Hepatocyte (in vitro differentiated cells): ENCODE measurements at regions not wholly inside any gene's neighbourhood (a gene's known extent, or its start where the extent isn't known, plus 50 kb on each side); places are given as distances from the start of the nearest gene placed in this dataset.

Source experiments
- DNase-seq: peaks from one replicate; pipeline ENCODE4 v3.0.0-alpha.2; 2016; ENCODE audit warnings: low spot score
- H2AFZ ChIP-seq: fragments of 200-600 bp; sonication (generic); 2 replicates; pipeline ENCODE4 v1.6.0; 2016; ENCODE audit warnings: antibody characterized with exemption, mild to moderate bottlenecking
- H3K27ac ChIP-seq: fragments of 200-600 bp; sonication (generic); 2 replicates; pipeline ENCODE4 v1.5.1; 2016; ENCODE audit warnings: mild to moderate bottlenecking
- H3K27me3 ChIP-seq: fragments of 200-600 bp; sonication (generic); 2 replicates; pipeline ENCODE4 v1.6.1; 2016
- H3K36me3 ChIP-seq: fragments of 200-600 bp; sonication (generic); replicated peaks from 2 replicates; pipeline ENCODE4 v1.5.1; 2016; ENCODE audit warnings: low read depth; ENCODE audit not compliant: insufficient read depth
- H3K4me1 ChIP-seq: fragments of 200-600 bp; sonication (generic); 2 replicates; pipeline ENCODE4 v1.5.1; 2016; ENCODE audit warnings: mild to moderate bottlenecking, moderate library complexity; ENCODE audit not compliant: insufficient read depth
- H3K4me2 ChIP-seq: fragments of 200-600 bp; sonication (generic); 2 replicates; pipeline ENCODE4 v1.6.0; 2016
- H3K4me3 ChIP-seq: fragments of 200-600 bp; sonication (generic); 2 replicates; pipeline ENCODE4 v1.5.1; 2016; ENCODE audit warnings: mild to moderate bottlenecking
- H3K79me2 ChIP-seq: fragments of 200-600 bp; sonication (generic); 2 replicates; pipeline ENCODE4 v1.6.0; 2017; ENCODE audit warnings: mild to moderate bottlenecking
- H3K9me2 ChIP-seq: fragments of 200-600 bp; sonication (generic); replicated peaks from 2 replicates; pipeline ENCODE4 v1.6.0; 2017; ENCODE audit warnings: mild to moderate bottlenecking; ENCODE audit not compliant: insufficient read depth
- H3K9me3 ChIP-seq: fragments of 200-600 bp; sonication (generic); 2 replicates; pipeline ENCODE4 v1.5.1; 2016; ENCODE audit warnings: low read depth, mild to moderate bottlenecking
- H4K20me1 ChIP-seq: fragments of 200-600 bp; sonication (generic); 2 replicates; pipeline ENCODE4 v1.6.0; 2016; ENCODE audit warnings: mild to moderate bottlenecking; ENCODE audit not compliant: insufficient read depth, poor library complexity, severe bottlenecking
- EZH2 ChIP-seq: fragments of 200-600 bp; sonication (generic); IDR thresholded peaks from 2 replicates; pipeline ENCODE4 v1.6.1; 2016; ENCODE audit warnings: antibody characterized with exemption, mild to moderate bottlenecking, borderline replicate concordance
- EZH2phosphoT487 ChIP-seq: fragments of 200-600 bp; sonication (generic); IDR thresholded peaks from one replicate; pipeline ENCODE4 v1.6.1; 2018; ENCODE audit warnings: antibody characterized with exemption, mild to moderate bottlenecking, low read depth, moderate library complexity; ENCODE audit not compliant: unreplicated experiment, severe bottlenecking
- WGBS: methylation state at CpG from one replicate; pipeline ENCODE4 v1.1.6; 2016; ENCODE audit warnings: low lambda C conversion rate; ENCODE audit errors: missing lambda C conversion rate; 5-methylcytosine and 5-hydroxymethylcytosine counted together
- TF ChIP-seq, protein P1 (sequence below): fragments of 200-600 bp; sonication (generic); IDR thresholded peaks from 2 replicates; pipeline ENCODE4 v1.5.1; 2016; ENCODE audit warnings: antibody characterized with exemption, mild to moderate bottlenecking; ENCODE audit not compliant: poor library complexity

DNA sequence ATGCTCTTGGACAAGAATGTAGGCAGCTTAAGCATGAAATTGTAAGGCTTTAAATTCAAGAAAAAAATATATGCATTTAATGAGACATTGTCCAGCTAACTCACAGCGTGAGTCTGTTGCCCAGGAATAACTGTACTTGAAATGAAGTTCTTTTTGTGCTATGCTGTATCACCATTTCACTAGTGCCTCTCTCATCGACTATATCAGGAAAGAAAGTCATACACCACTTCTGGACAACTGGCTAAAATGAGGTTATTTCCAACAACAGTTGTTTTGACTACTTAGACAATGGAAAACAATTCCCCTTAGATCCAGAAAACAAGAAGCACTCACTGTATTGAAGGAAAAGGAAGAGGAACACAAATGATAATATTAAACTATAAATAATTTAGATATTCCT, 251.8 kb downstream of the CRPPA start:
- Histone ChIP-seq H3K27me3 (no peaks in the 10 kb centered on the region), H3K9me2 (no peaks in the 10 kb centered on the region), H3K27ac (no peak overlapping the region), H3K79me2 (no peaks in the 10 kb centered on the region), H3K4me3 (no peak overlapping the region), H3K9me3 (no peaks in the 10 kb centered on the region), H3K36me3 (no peaks in the 10 kb centered on the region), H2AFZ (no peak overlapping the region), H3K4me1 (no peaks in the 10 kb centered on the region), H3K4me2 (no peak overlapping the region), H4K20me1 (no peaks in the 10 kb centered on the region)
- no peak for DNase-seq
- WGBS = 91% methylated on average over 2 of the region's 2 CpGs
- TF ChIP-seq EZH2phosphoT487 (no peak), EZH2 (no peak)
- TF ChIP-seq, protein P1, sequence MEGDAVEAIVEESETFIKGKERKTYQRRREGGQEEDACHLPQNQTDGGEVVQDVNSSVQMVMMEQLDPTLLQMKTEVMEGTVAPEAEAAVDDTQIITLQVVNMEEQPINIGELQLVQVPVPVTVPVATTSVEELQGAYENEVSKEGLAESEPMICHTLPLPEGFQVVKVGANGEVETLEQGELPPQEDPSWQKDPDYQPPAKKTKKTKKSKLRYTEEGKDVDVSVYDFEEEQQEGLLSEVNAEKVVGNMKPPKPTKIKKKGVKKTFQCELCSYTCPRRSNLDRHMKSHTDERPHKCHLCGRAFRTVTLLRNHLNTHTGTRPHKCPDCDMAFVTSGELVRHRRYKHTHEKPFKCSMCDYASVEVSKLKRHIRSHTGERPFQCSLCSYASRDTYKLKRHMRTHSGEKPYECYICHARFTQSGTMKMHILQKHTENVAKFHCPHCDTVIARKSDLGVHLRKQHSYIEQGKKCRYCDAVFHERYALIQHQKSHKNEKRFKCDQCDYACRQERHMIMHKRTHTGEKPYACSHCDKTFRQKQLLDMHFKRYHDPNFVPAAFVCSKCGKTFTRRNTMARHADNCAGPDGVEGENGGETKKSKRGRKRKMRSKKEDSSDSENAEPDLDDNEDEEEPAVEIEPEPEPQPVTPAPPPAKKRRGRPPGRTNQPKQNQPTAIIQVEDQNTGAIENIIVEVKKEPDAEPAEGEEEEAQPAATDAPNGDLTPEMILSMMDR = no peak

DNA sequence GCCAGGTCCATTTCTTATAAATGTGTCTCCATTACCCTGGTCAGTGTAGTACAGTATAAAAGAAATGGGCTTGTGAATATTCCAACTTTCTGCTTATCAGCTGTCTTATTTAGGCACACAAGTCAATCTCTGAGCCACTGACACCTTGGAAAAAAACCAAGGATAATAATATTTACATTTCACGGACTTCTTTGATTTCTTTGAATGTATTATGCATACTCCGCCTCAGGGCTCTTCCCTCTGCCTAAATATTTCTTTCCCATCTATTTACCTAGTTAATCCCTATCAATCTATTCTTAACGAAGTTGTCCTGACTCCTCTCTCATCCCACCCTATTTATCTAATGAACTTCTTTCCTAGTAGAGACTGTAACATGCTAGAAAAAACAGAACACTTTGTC, 253.8 kb downstream of the CRPPA start:
- Histone ChIP-seq H3K9me3 (no peaks in the 10 kb centered on the region), H2AFZ (no peak overlapping the region), H4K20me1 (no peaks in the 10 kb centered on the region), H3K4me3 (no peak overlapping the region), H3K36me3 (no peaks in the 10 kb centered on the region), H3K27me3 (no peaks in the 10 kb centered on the region), H3K4me2 (no peak overlapping the region), H3K27ac (no peak overlapping the region), H3K9me2 (no peaks in the 10 kb centered on the region), H3K4me1 (no peaks in the 10 kb centered on the region), H3K79me2 (no peaks in the 10 kb centered on the region)
- no peak for DNase-seq
- TF ChIP-seq, protein P1 = no peak
- TF ChIP-seq EZH2 = no peak
- 73% methylated on average over 3 of the region's 3 CpGs for WGBS

DNA sequence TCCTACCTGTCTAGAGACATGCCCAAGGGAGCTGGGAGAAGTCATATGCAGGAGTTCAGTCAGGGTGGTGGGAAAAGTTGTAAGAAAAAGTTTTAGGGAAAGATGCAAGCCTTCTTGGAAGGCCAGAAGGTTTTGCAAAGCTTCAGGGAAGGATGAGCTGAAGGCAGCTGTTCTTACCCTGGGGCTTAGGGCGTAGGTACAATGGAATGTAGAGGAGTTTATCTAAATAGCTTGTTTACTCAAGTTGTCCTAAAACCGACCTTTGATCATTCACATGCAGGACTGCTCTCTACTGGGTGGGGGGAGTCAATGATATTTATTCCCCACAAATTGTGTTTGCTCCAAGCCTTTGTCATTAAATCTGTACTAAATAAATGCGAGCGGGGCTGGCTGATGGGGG, 277.0 kb downstream of the CRPPA start:
- Histone ChIP-seq H3K9me3 (peaks cover 14% of the 10 kb centered on the region), H4K20me1 (no peaks in the 10 kb centered on the region), H3K79me2 (no peaks in the 10 kb centered on the region), H3K27ac (no peak overlapping the region), H3K4me2 (no peak overlapping the region), H3K36me3 (no peaks in the 10 kb centered on the region), H3K4me3 (no peak overlapping the region), H3K4me1 (no peaks in the 10 kb centered on the region), H3K9me2 (no peaks in the 10 kb centered on the region), H2AFZ (no peak overlapping the region), H3K27me3 (no peaks in the 10 kb centered on the region)
- TF ChIP-seq, protein P1 = no peak
- no peak for TF ChIP-seq EZH2phosphoT487
- TF ChIP-seq EZH2 = no peak
- 81% methylated on average over 4 of the region's 4 CpGs for WGBS
- DNase-seq = no peak

DNA sequence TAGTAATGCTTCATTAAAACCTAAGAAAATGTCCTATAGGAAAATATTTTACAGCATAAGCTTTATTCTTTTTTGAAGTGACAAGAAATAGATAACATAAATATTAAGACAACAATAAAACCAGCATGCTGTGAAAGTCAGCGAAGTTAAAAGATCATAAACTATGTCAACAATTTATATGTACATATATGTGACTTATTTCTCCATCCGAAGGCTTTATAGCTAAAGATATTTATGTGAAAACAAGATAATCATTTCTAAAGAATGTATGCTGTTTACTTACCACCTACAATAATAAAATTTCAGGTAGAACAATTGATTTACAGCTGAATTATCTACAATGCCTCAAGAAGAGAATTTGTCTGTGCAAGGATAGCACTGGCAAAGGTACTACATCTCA, 283.4 kb downstream of the CRPPA start:
- no peak for DNase-seq
- no peaks in the 10 kb centered on the region for H3K4me1 ChIP-seq
- H3K4me3 ChIP-seq = no peak overlapping the region
- no peaks in the 10 kb centered on the region for H3K9me2 ChIP-seq
- H2AFZ ChIP-seq = no peak overlapping the region
- no peak overlapping the region for H3K27ac ChIP-seq
- no peaks in the 10 kb centered on the region for H3K36me3 ChIP-seq
- H3K4me2 ChIP-seq = no peak overlapping the region
- H3K9me3 ChIP-seq = no peaks in the 10 kb centered on the region
- no peaks in the 10 kb centered on the region for H4K20me1 ChIP-seq
- no peak for TF ChIP-seq EZH2phosphoT487
- TF ChIP-seq, protein P1 = no peak
- TF ChIP-seq EZH2 = no peak
- no peaks in the 10 kb centered on the region for H3K27me3 ChIP-seq
- H3K79me2 ChIP-seq = no peaks in the 10 kb centered on the region
- WGBS = 49% methylated on average over 2 of the region's 2 CpGs
